H1 (cell line): ENCODE measurements at regions not wholly inside any gene's neighbourhood (a gene's known extent, or its start where the extent isn't known, plus 50 kb on each side); places are given as distances from the start of the nearest gene placed in this dataset.

Experiments used
- CTCF ChIA-PET: fragments of 300-600 bp; sonication (Branson Sonifier 250); formaldehyde crosslinking; loops from one replicate; lab custom pipeline; 2021; ENCODE audit not compliant: partially characterized antibody; lab: Charles Lee
- POLR2A ChIA-PET: fragments of 300-600 bp; sonication (Branson Sonifier 250); formaldehyde crosslinking; loops from one replicate; lab custom pipeline; 2021; ENCODE audit warnings: inconsistent platforms; ENCODE audit not compliant: partially characterized antibody; lab: Charles Lee
- DNase-seq, 2 experiments: peaks; one replicate each; pipeline versions ENCODE4 v3.0.0 to v3.0.0-alpha.2; 2010 to 2022; ENCODE audit warnings: low spot score in 2 of 2, low read depth in 1 of 2, mixed read lengths in 1 of 2
- FAIRE-seq: peaks from 2 replicates; lab custom pipeline; 2011; peaks lifted over from hg19 to GRCh38; lab: Jason Lieb, UNC
- H2AFZ ChIP-seq: 2 replicates; pipeline ENCODE4 v1.8.1; 2012; ENCODE audit warnings: low read length, inconsistent platforms
- H2AK5ac ChIP-seq: 2 replicates; pipeline ENCODE4 v1.6.1; 2013; ENCODE audit warnings: low read depth, low read length
- H2BK120ac ChIP-seq: replicated peaks from 2 replicates; pipeline ENCODE3; 2013; ENCODE audit warnings: low read depth, low read length, inconsistent platforms
- H2BK12ac ChIP-seq: 2 replicates; pipeline ENCODE4 v1.6.1; 2013; ENCODE audit warnings: low read depth, low read length
- H2BK15ac ChIP-seq: 2 replicates; pipeline ENCODE4 v1.6.1; 2013; ENCODE audit warnings: low read length
- H2BK20ac ChIP-seq: 2 replicates; pipeline ENCODE4 v1.6.1; 2013; ENCODE audit warnings: low read length
- H2BK5ac ChIP-seq: 2 replicates; pipeline ENCODE4 v1.6.1; 2013; ENCODE audit warnings: low read depth, low read length
- H3K14ac ChIP-seq: 2 replicates; pipeline ENCODE4 v1.6.1; 2013; ENCODE audit warnings: inconsistent platforms; ENCODE audit not compliant: insufficient read length
- H3K18ac ChIP-seq: 2 replicates; pipeline ENCODE4 v1.6.1; 2013; ENCODE audit warnings: low read length; ENCODE audit errors: extremely low read depth
- H3K23ac ChIP-seq: 2 replicates; pipeline ENCODE4 v1.6.1; 2013; ENCODE audit warnings: inconsistent platforms; ENCODE audit not compliant: insufficient read length
- H3K23me2 ChIP-seq: 2 replicates; pipeline ENCODE4 v1.6.1; 2013; ENCODE audit warnings: low read depth, low read length
- H3K27ac ChIP-seq: 2 replicates; pipeline ENCODE4 v1.6.1; 2011; ENCODE audit warnings: low read depth, low read length, inconsistent platforms
- H3K27me3 ChIP-seq, 4 experiments: replicated peaks in 1 of 4; 1 replicate in 1 of 4; 2 replicates in 3 of 4; pipeline versions ENCODE4 v1.6.1 to v1.8.1; 2011 to 2013; ENCODE audit warnings: low read length in 3 of 4, mild to moderate bottlenecking in 3 of 4, inconsistent platforms in 2 of 4, mixed read lengths in 2 of 4, moderate library complexity in 1 of 4; ENCODE audit not compliant: control insufficient read depth in 3 of 4, insufficient read depth in 3 of 4; ENCODE audit errors: extremely low read depth in 1 of 4
- H3K36me3 ChIP-seq, 4 experiments: 2 replicates each; pipeline versions ENCODE4 v1.6.1 to v1.8.1; 2011 to 2013; ENCODE audit warnings: mild to moderate bottlenecking in 4 of 4, low read length in 3 of 4, moderate library complexity in 2 of 4, control low read depth in 1 of 4, inconsistent platforms in 1 of 4; ENCODE audit not compliant: insufficient read depth in 4 of 4, control insufficient read depth in 2 of 4
- H3K4ac ChIP-seq: replicated peaks from 2 replicates; pipeline ENCODE3; 2013; ENCODE audit warnings: low read length, low read depth, mixed read lengths, inconsistent platforms; ENCODE audit not compliant: insufficient read length
- H3K4me1 ChIP-seq, 4 experiments: replicated peaks in 1 of 4; 1 replicate in 1 of 4; 2 replicates in 3 of 4; pipeline versions ENCODE4 v1.6.1 to v1.8.1; 2011 to 2013; ENCODE audit warnings: low read length in 3 of 4, inconsistent platforms in 2 of 4, mixed read lengths in 1 of 4; ENCODE audit not compliant: insufficient read depth in 4 of 4, control insufficient read depth in 3 of 4
- H3K4me2 ChIP-seq, 2 experiments: 2 replicates each; pipeline versions ENCODE4 v1.6.1 to v1.8.1; 2011 to 2013; ENCODE audit warnings: low read depth in 2 of 2, low read length in 2 of 2, control low read depth in 1 of 2, inconsistent platforms in 1 of 2, mild to moderate bottlenecking in 1 of 2; ENCODE audit not compliant: insufficient read depth in 1 of 2
- H3K4me3 ChIP-seq, 4 experiments: fragments of 200-600, 300-600 bp in 1 of 4; sonication (generic), shearing (Covaris generic), sonication (Bioruptor Twin) in 1 of 4; 2 replicates each; pipeline versions ENCODE4 v1.5.1 to v1.8.1; 2011 to 2016; ENCODE audit warnings: low read length in 4 of 4, low read depth in 3 of 4, control low read depth in 2 of 4, inconsistent platforms in 2 of 4, mild to moderate bottlenecking in 2 of 4, mixed read lengths in 1 of 4, moderate library complexity in 1 of 4; ENCODE audit not compliant: insufficient read depth in 2 of 4; ENCODE audit errors: extremely low read depth in 1 of 4
- H3K56ac ChIP-seq: replicated peaks from 2 replicates; pipeline ENCODE3; 2013; ENCODE audit warnings: low read depth, mild to moderate bottlenecking, mixed read lengths, low read length, inconsistent platforms; ENCODE audit not compliant: insufficient read length
- H3K79me1 ChIP-seq: 2 replicates; pipeline ENCODE4 v1.6.1; 2013; ENCODE audit warnings: low read depth, low read length, control low read depth
- H3K79me2 ChIP-seq, 2 experiments: 2 replicates each; pipeline versions ENCODE4 v1.6.1 to v1.8.1; 2012 to 2013; ENCODE audit warnings: low read length in 2 of 2, mild to moderate bottlenecking in 2 of 2, inconsistent platforms in 1 of 2; ENCODE audit not compliant: insufficient read depth in 2 of 2, control insufficient read depth in 1 of 2
- H3K9ac ChIP-seq, 4 experiments: replicated peaks in 1 of 4; 1 replicate in 1 of 4; 2 replicates in 3 of 4; pipeline versions ENCODE4 v1.6.1 to v1.8.1; 2011 to 2013; ENCODE audit warnings: low read depth in 3 of 4, low read length in 3 of 4, control low read depth in 2 of 4, mild to moderate bottlenecking in 2 of 4, moderate library complexity in 2 of 4, inconsistent platforms in 1 of 4; ENCODE audit errors: extremely low read depth in 1 of 4
- H3K9me3 ChIP-seq, 2 experiments: 2 replicates each; pipeline versions ENCODE4 v1.6.1 to v1.8.1; 2012 to 2013; ENCODE audit warnings: mild to moderate bottlenecking in 2 of 2, moderate library complexity in 2 of 2, control low read depth in 1 of 2, inconsistent platforms in 1 of 2, low read depth in 1 of 2, low read length in 1 of 2, mixed read lengths in 1 of 2; ENCODE audit not compliant: insufficient read depth in 2 of 2
- H4K20me1 ChIP-seq, 2 experiments: replicated peaks in 1 of 2; 2 replicates each; pipeline versions ENCODE3 to v1.8.1; 2011 to 2013; ENCODE audit warnings: inconsistent platforms in 2 of 2, low read length in 2 of 2, mild to moderate bottlenecking in 1 of 2; ENCODE audit not compliant: insufficient read depth in 2 of 2, control insufficient read depth in 1 of 2
- H4K5ac ChIP-seq: 2 replicates; pipeline ENCODE4 v1.6.1; 2013; ENCODE audit warnings: low read length, low read depth, mixed read lengths, inconsistent platforms; ENCODE audit not compliant: insufficient read length
- H4K8ac ChIP-seq: 2 replicates; pipeline ENCODE4 v1.8.0; 2013; ENCODE audit warnings: mild to moderate bottlenecking, moderate library complexity, low read length, inconsistent platforms; ENCODE audit not compliant: insufficient read depth; ENCODE audit errors: extremely low read depth
- H4K91ac ChIP-seq: replicated peaks from 2 replicates; pipeline ENCODE3; 2013; ENCODE audit warnings: low read length, mixed read lengths, inconsistent platforms; ENCODE audit not compliant: insufficient read length
- BCL11A ChIP-seq, 2 experiments: IDR thresholded peaks; one replicate each; pipeline ENCODE4 v1.6.1; 2011; ENCODE audit warnings: low read depth in 2 of 2, low read length in 2 of 2, mild to moderate bottlenecking in 2 of 2
- CBX5 ChIP-seq: fragments of 300-800, 300-1000 bp; sonication (generic); IDR thresholded peaks from 2 replicates; pipeline ENCODE4 v1.7.1; 2016; ENCODE audit warnings: antibody characterized with exemption, low read length, low read depth
- CHD2 ChIP-seq: IDR thresholded peaks from 2 replicates; pipeline ENCODE4 v1.6.1; 2012; ENCODE audit warnings: low read length, improper control_type of control experiment
- CREB1 ChIP-seq: IDR thresholded peaks from 2 replicates; pipeline ENCODE4 v1.6.1; 2012; ENCODE audit warnings: inconsistent platforms
- EGR1 ChIP-seq: IDR thresholded peaks from 2 replicates; pipeline ENCODE4 v1.6.1; 2011; ENCODE audit warnings: low read depth, low read length, borderline replicate concordance
- PHF8 ChIP-seq: fragments of 200-600 bp; sonication (generic); conservative IDR thresholded peaks from 2 replicates; pipeline ENCODE4 v1.7.1; 2012; ENCODE audit warnings: low read depth, mild to moderate bottlenecking, inconsistent platforms, low read length, moderate library complexity
- POU5F1 ChIP-seq: IDR thresholded peaks from 2 replicates; pipeline ENCODE4 v1.6.1; 2011; ENCODE audit warnings: low read depth, mild to moderate bottlenecking, low read length, moderate library complexity
- RAD21 ChIP-seq, 2 experiments: IDR thresholded peaks in 1 of 2; conservative IDR thresholded peaks in 1 of 2; 2 replicates each; pipeline ENCODE4 v1.6.1; 2011; ENCODE audit warnings: low read depth in 2 of 2, low read length in 2 of 2, improper control_type of control experiment in 1 of 2, inconsistent platforms in 1 of 2, mild to moderate bottlenecking in 1 of 2, moderate library complexity in 1 of 2
- RBBP5 ChIP-seq: IDR thresholded peaks from 2 replicates; pipeline ENCODE4 v1.7.1; 2012; ENCODE audit warnings: low read depth, mild to moderate bottlenecking, inconsistent platforms, low read length, moderate library complexity, borderline replicate concordance
- RNF2 ChIP-seq: fragments of 200-900, 300-1000 bp; sonication (generic); IDR thresholded peaks from 2 replicates; pipeline ENCODE4 v1.7.1; 2016; ENCODE audit warnings: borderline replicate concordance, low read depth, mild to moderate bottlenecking, antibody characterized with exemption, low read length; ENCODE audit not compliant: poor library complexity, severe bottlenecking; ENCODE audit errors: missing control alignments
- RXRA ChIP-seq: IDR thresholded peaks from 2 replicates; pipeline ENCODE4 v1.6.1; 2011; ENCODE audit warnings: low read depth, mild to moderate bottlenecking, low read length, moderate library complexity; ENCODE audit not compliant: insufficient read depth
- SP2 ChIP-seq: IDR thresholded peaks from 2 replicates; pipeline ENCODE4 v1.6.1; 2012; ENCODE audit warnings: mild to moderate bottlenecking, low read length, inconsistent platforms
- SP4 ChIP-seq: IDR thresholded peaks from 2 replicates; pipeline ENCODE4 v1.6.1; 2012; ENCODE audit warnings: low read length, inconsistent platforms
- TBP ChIP-seq: IDR thresholded peaks from 2 replicates; pipeline ENCODE4 v1.6.1; 2011; ENCODE audit warnings: low read depth, low read length, improper control_type of control experiment
- WGBS, 2 experiments: shearing (Covaris generic) in 1 of 2; methylation state at CpG; one replicate each; pipeline versions ENCODE4 v1.1.6 to v1.1.7; 2013 to 2015; ENCODE audit warnings: low lambda C conversion rate in 2 of 2, mixed read lengths in 2 of 2, inconsistent platforms in 1 of 2, low coverage in 1 of 2, missing lambda C conversion rate in 1 of 2; ENCODE audit not compliant: insufficient replicate concordance in 2 of 2, insufficient coverage in 1 of 2, insufficient read length in 1 of 2; ENCODE audit errors: extremely low coverage in 1 of 2, missing lambda C conversion rate in 1 of 2; 5-methylcytosine and 5-hydroxymethylcytosine counted together
- TF ChIP-seq, protein P1 (sequence below): IDR thresholded peaks from 2 replicates; pipeline ENCODE4 v1.6.1; 2012; ENCODE audit warnings: inconsistent platforms

DNA sequence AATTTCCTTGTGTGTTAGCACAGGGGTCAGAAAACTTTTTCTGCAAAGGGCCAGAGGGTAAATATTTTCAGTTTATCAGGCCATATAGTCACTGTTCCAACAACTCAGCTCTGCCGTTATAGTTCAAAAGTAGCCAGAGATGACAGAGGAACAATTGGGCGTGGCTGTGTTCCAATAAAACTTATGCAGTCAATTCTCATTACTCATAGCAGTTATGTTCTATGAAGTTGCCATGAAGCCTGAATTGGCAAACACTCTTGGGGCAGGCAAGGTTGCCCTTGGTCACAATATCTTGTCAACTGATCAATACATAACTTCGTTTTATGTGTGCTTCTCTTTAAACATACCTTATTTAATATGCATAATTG is 304.2 kb downstream of the TFAP2C start:
- H3K14ac ChIP-seq: no peak overlapping the region
- H2AFZ ChIP-seq: no peak overlapping the region
- H3K56ac ChIP-seq: no peak overlapping the region
- H3K79me2 ChIP-seq: no peaks in the 10 kb centered on the region
- no peak overlapping the region for H2BK120ac ChIP-seq
- 81% methylated on average over 3 of the region's 3 CpGs; no CpG with 5 or more reads in 1 of the 2 experiments for WGBS, 2 experiments
- no peak overlapping the region for H2AK5ac ChIP-seq
- no peak overlapping the region for H3K4me3 ChIP-seq
- no peak overlapping the region for H4K91ac ChIP-seq
- no peak overlapping the region for H3K4ac ChIP-seq
- H2BK5ac ChIP-seq: no peak overlapping the region
- peaks cover 0 to 15% (median 9%) of the 10 kb centered on the region in 4 experiments; a peak in 5 of 7 replicates for H3K4me1 ChIP-seq
- no peak overlapping the region for H2BK12ac ChIP-seq
- DNase-seq (no peak), FAIRE-seq (no peak)
- no peaks in the 10 kb centered on the region for H3K9me3 ChIP-seq
- H4K8ac ChIP-seq: no peak overlapping the region
- H3K9ac ChIP-seq: no peak overlapping the region
- no peak overlapping the region for H3K4me2 ChIP-seq
- H4K20me1 ChIP-seq: no peaks in the 10 kb centered on the region
- H3K23ac ChIP-seq: no peak overlapping the region
- H4K5ac ChIP-seq: no peak overlapping the region
- H3K23me2 ChIP-seq: 0 out of 2 replicates have a peak, but pooled peaks cover 1% of the 10 kb centered on the region
- H3K36me3 ChIP-seq: no peaks in the 10 kb centered on the region
- no peak overlapping the region for H3K18ac ChIP-seq
- H3K27ac ChIP-seq: no peak overlapping the region
- H2BK20ac ChIP-seq: no peak overlapping the region
- POLR2A ChIA-PET: no interaction called here
- CTCF ChIA-PET: interaction anchor here (1.4 kb wide), 1 partner anchor 383 kb away, joined by 3 read pairs; no protein-coding TSS in a partner anchor
- H2BK15ac ChIP-seq: no peak overlapping the region
- H3K79me1 ChIP-seq: no peaks in the 10 kb centered on the region
- peaks cover 0 to 1% (median 0%) of the 10 kb centered on the region in 4 experiments; a peak in 1 of 7 replicates for H3K27me3 ChIP-seq
- TF ChIP-seq, protein P1, sequence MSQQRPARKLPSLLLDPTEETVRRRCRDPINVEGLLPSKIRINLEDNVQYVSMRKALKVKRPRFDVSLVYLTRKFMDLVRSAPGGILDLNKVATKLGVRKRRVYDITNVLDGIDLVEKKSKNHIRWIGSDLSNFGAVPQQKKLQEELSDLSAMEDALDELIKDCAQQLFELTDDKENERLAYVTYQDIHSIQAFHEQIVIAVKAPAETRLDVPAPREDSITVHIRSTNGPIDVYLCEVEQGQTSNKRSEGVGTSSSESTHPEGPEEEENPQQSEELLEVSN: no peak
- TF ChIP-seq RXRA: no peak
- no peak for TF ChIP-seq RBBP5
- TF ChIP-seq SP2: no peak
- TF ChIP-seq CHD2: no peak
- TF ChIP-seq POU5F1: no peak
- TF ChIP-seq RAD21 (IDR thresholded peaks at IDR 0.05 in 1 of 2, conservative IDR thresholded peaks at IDR 0.05 in 1 of 2; ENCODE audit: low read depth in 2 of 2, low read length in 2 of 2): no peak
- no peak for TF ChIP-seq BCL11A (IDR thresholded peaks at IDR 0.05; ENCODE audit: low read depth in 2 of 2, low read length in 2 of 2)
- no peak for TF ChIP-seq RNF2
- TF ChIP-seq EGR1: no peak
- TF ChIP-seq CBX5: no peak
- no peak for TF ChIP-seq SP4
- TF ChIP-seq PHF8: no peak
- no peak for TF ChIP-seq CREB1
- no peak for TF ChIP-seq TBP
